ENCODE measurements at regions not wholly inside any gene's neighbourhood (a gene's known extent, or its start where the extent isn't known, plus 50 kb on each side); places are given as distances from the start of the nearest gene placed in this dataset.
A peak's percentile ranks its signal among the peaks of the same experiment; 100 is the strongest.

DNA sequence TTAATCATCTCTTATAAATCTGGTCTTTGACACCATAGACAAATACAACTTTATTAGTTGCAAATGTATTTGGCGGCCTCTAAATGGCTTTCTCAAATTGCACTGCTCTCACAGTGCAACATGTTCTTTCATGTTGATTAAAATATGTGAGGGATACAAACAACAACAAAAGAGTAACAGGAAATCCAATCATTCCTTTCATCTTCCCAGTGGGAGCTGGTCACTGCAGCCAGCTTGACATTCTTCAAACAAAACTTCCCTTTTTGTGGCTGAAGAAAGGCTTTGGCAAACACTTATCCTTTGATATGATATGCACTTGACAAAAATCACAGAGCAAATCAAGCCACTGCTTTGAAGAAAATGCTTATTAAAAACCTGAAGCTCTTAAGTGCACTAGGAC lies 973.6 kb downstream of the EPHA3 start:
- Histone ChIP-seq H2AFZ (ENCODE audit: low read length) (no peak overlapping the region), H2BK20ac (ENCODE audit: low read length) (no peak overlapping the region), H3K4me3 (ENCODE audit: extremely low read depth in 1 of 4, insufficient read depth in 2 of 4, low read depth in 3 of 4, low read length in 4 of 4) (no peak overlapping the region), H3K27ac (ENCODE audit: low read depth, low read length) (no peak overlapping the region), H3K4me1 (replicated peaks in 1 of 4; ENCODE audit: control insufficient read depth in 3 of 4, insufficient read depth in 4 of 4, low read length in 3 of 4) (peaks cover 0 to 8% (median 6%) of the 10 kb centered on the region in 4 experiments; a peak in 4 of 7 replicates), H3K9me3 (ENCODE audit: insufficient read depth in 2 of 2, low read depth in 1 of 2, low read length in 1 of 2) (no peaks in the 10 kb centered on the region), H2AK5ac (ENCODE audit: low read depth, low read length) (no peak overlapping the region), H3K9ac (replicated peaks in 1 of 4; ENCODE audit: extremely low read depth in 1 of 4, low read depth in 3 of 4, low read length in 3 of 4) (no peak overlapping the region), H4K91ac (replicated peaks; ENCODE audit: insufficient read length, low read length) (no peak overlapping the region), H3K4me2 (ENCODE audit: insufficient read depth in 1 of 2, low read depth in 2 of 2, low read length in 2 of 2) (peak overlapping the region in 1 of 2 experiments; percentile 19; a peak in 2 of 4 replicates), H3K4ac (replicated peaks; ENCODE audit: insufficient read length, low read depth, low read length) (no peak overlapping the region), H3K14ac (ENCODE audit: insufficient read length) (no peak overlapping the region), H4K8ac (ENCODE audit: extremely low read depth, insufficient read depth, low read length) (no peak overlapping the region), H3K18ac (ENCODE audit: extremely low read depth, low read length) (no peak overlapping the region), H3K27me3 (replicated peaks in 1 of 4; ENCODE audit: control insufficient read depth in 3 of 4, extremely low read depth in 1 of 4, insufficient read depth in 3 of 4, low read length in 3 of 4) (no peaks in the 10 kb centered on the region), H3K23me2 (ENCODE audit: low read depth, low read length) (no peaks in the 10 kb centered on the region), H4K5ac (ENCODE audit: insufficient read length, low read depth, low read length) (no peak overlapping the region), H3K23ac (ENCODE audit: insufficient read length) (no peak overlapping the region), H2BK120ac (replicated peaks; ENCODE audit: low read depth, low read length) (no peak overlapping the region), H3K36me3 (ENCODE audit: control insufficient read depth in 2 of 4, insufficient read depth in 4 of 4, low read length in 3 of 4) (no peaks in the 10 kb centered on the region), H3K79me1 (ENCODE audit: low read depth, low read length) (no peaks in the 10 kb centered on the region), H4K20me1 (replicated peaks in 1 of 2; ENCODE audit: control insufficient read depth in 1 of 2, insufficient read depth in 2 of 2, low read length in 2 of 2) (no peaks in the 10 kb centered on the region), H2BK15ac (ENCODE audit: low read length) (no peak overlapping the region), H2BK12ac (ENCODE audit: low read depth, low read length) (no peak overlapping the region), H3K56ac (replicated peaks; ENCODE audit: insufficient read length, low read depth, low read length) (no peak overlapping the region), H3K79me2 (ENCODE audit: control insufficient read depth in 1 of 2, insufficient read depth in 2 of 2, low read length in 2 of 2) (no peaks in the 10 kb centered on the region), H2BK5ac (ENCODE audit: low read depth, low read length) (no peak overlapping the region; the same call in 1 of the 2 replicates)
- ChIA-PET CTCF (ENCODE audit: partially characterized antibody) (interaction anchor here (1.1 to 2.1 kb wide), 2 partner anchors 11 to 518 kb away, joined by 3 to 10 read pairs; no protein-coding TSS in a partner anchor), POLR2A (ENCODE audit: partially characterized antibody) (no interaction called here)
- FAIRE-seq (peak; percentile 73), DNase-seq (ENCODE audit: low read depth in 1 of 2, low spot score in 2 of 2) (peak in 1 of 2 experiments; percentile 9)
- WGBS, 2 experiments (ENCODE audit: extremely low coverage in 1 of 2, insufficient coverage in 1 of 2, insufficient read length in 1 of 2, insufficient replicate concordance in 2 of 2, low coverage in 1 of 2, low lambda C conversion rate in 2 of 2, missing lambda C conversion rate in 1 of 2): 15% methylated on average over 1 of the region's 1 CpG; no CpG with 5 or more reads in 1 of the 2 experiments
- TF ChIP-seq CBX8 (IDR thresholded peaks at IDR 0.05; ENCODE audit: borderline replicate concordance, low read depth, low read length): no peak

All from H1 (cell line).